H1 (cell line): ENCODE measurements at regions not wholly inside any gene's neighbourhood (a gene's known extent, or its start where the extent isn't known, plus 50 kb on each side); places are given as distances from the start of the nearest gene placed in this dataset.

Experiments used
- CTCF ChIA-PET: fragments of 300-600 bp; sonication (Branson Sonifier 250); formaldehyde crosslinking; loops from one replicate; lab custom pipeline; 2021; ENCODE audit not compliant: partially characterized antibody; lab: Charles Lee
- POLR2A ChIA-PET: fragments of 300-600 bp; sonication (Branson Sonifier 250); formaldehyde crosslinking; loops from one replicate; lab custom pipeline; 2021; ENCODE audit warnings: inconsistent platforms; ENCODE audit not compliant: partially characterized antibody; lab: Charles Lee
- DNase-seq, 2 experiments: peaks; one replicate each; pipeline versions ENCODE4 v3.0.0 to v3.0.0-alpha.2; 2010 to 2022; ENCODE audit warnings: low spot score in 2 of 2, low read depth in 1 of 2, mixed read lengths in 1 of 2
- FAIRE-seq: peaks from 2 replicates; lab custom pipeline; 2011; peaks lifted over from hg19 to GRCh38; lab: Jason Lieb, UNC
- H2AFZ ChIP-seq: 2 replicates; pipeline ENCODE4 v1.8.1; 2012; ENCODE audit warnings: low read length, inconsistent platforms
- H2AK5ac ChIP-seq: 2 replicates; pipeline ENCODE4 v1.6.1; 2013; ENCODE audit warnings: low read depth, low read length
- H2BK120ac ChIP-seq: replicated peaks from 2 replicates; pipeline ENCODE3; 2013; ENCODE audit warnings: low read depth, low read length, inconsistent platforms
- H2BK12ac ChIP-seq: 2 replicates; pipeline ENCODE4 v1.6.1; 2013; ENCODE audit warnings: low read depth, low read length
- H2BK15ac ChIP-seq: 2 replicates; pipeline ENCODE4 v1.6.1; 2013; ENCODE audit warnings: low read length
- H2BK20ac ChIP-seq: 2 replicates; pipeline ENCODE4 v1.6.1; 2013; ENCODE audit warnings: low read length
- H2BK5ac ChIP-seq: 2 replicates; pipeline ENCODE4 v1.6.1; 2013; ENCODE audit warnings: low read depth, low read length
- H3K14ac ChIP-seq: 2 replicates; pipeline ENCODE4 v1.6.1; 2013; ENCODE audit warnings: inconsistent platforms; ENCODE audit not compliant: insufficient read length
- H3K18ac ChIP-seq: 2 replicates; pipeline ENCODE4 v1.6.1; 2013; ENCODE audit warnings: low read length; ENCODE audit errors: extremely low read depth
- H3K23ac ChIP-seq: 2 replicates; pipeline ENCODE4 v1.6.1; 2013; ENCODE audit warnings: inconsistent platforms; ENCODE audit not compliant: insufficient read length
- H3K23me2 ChIP-seq: 2 replicates; pipeline ENCODE4 v1.6.1; 2013; ENCODE audit warnings: low read depth, low read length
- H3K27ac ChIP-seq: 2 replicates; pipeline ENCODE4 v1.6.1; 2011; ENCODE audit warnings: low read depth, low read length, inconsistent platforms
- H3K27me3 ChIP-seq, 4 experiments: replicated peaks in 1 of 4; 1 replicate in 1 of 4; 2 replicates in 3 of 4; pipeline versions ENCODE4 v1.6.1 to v1.8.1; 2011 to 2013; ENCODE audit warnings: low read length in 3 of 4, mild to moderate bottlenecking in 3 of 4, inconsistent platforms in 2 of 4, mixed read lengths in 2 of 4, moderate library complexity in 1 of 4; ENCODE audit not compliant: control insufficient read depth in 3 of 4, insufficient read depth in 3 of 4; ENCODE audit errors: extremely low read depth in 1 of 4
- H3K36me3 ChIP-seq, 4 experiments: 2 replicates each; pipeline versions ENCODE4 v1.6.1 to v1.8.1; 2011 to 2013; ENCODE audit warnings: mild to moderate bottlenecking in 4 of 4, low read length in 3 of 4, moderate library complexity in 2 of 4, control low read depth in 1 of 4, inconsistent platforms in 1 of 4; ENCODE audit not compliant: insufficient read depth in 4 of 4, control insufficient read depth in 2 of 4
- H3K4ac ChIP-seq: replicated peaks from 2 replicates; pipeline ENCODE3; 2013; ENCODE audit warnings: low read length, low read depth, mixed read lengths, inconsistent platforms; ENCODE audit not compliant: insufficient read length
- H3K4me1 ChIP-seq, 4 experiments: replicated peaks in 1 of 4; 1 replicate in 1 of 4; 2 replicates in 3 of 4; pipeline versions ENCODE4 v1.6.1 to v1.8.1; 2011 to 2013; ENCODE audit warnings: low read length in 3 of 4, inconsistent platforms in 2 of 4, mixed read lengths in 1 of 4; ENCODE audit not compliant: insufficient read depth in 4 of 4, control insufficient read depth in 3 of 4
- H3K4me2 ChIP-seq, 2 experiments: 2 replicates each; pipeline versions ENCODE4 v1.6.1 to v1.8.1; 2011 to 2013; ENCODE audit warnings: low read depth in 2 of 2, low read length in 2 of 2, control low read depth in 1 of 2, inconsistent platforms in 1 of 2, mild to moderate bottlenecking in 1 of 2; ENCODE audit not compliant: insufficient read depth in 1 of 2
- H3K4me3 ChIP-seq, 4 experiments: fragments of 200-600, 300-600 bp in 1 of 4; sonication (generic), shearing (Covaris generic), sonication (Bioruptor Twin) in 1 of 4; 2 replicates each; pipeline versions ENCODE4 v1.5.1 to v1.8.1; 2011 to 2016; ENCODE audit warnings: low read length in 4 of 4, low read depth in 3 of 4, control low read depth in 2 of 4, inconsistent platforms in 2 of 4, mild to moderate bottlenecking in 2 of 4, mixed read lengths in 1 of 4, moderate library complexity in 1 of 4; ENCODE audit not compliant: insufficient read depth in 2 of 4; ENCODE audit errors: extremely low read depth in 1 of 4
- H3K56ac ChIP-seq: replicated peaks from 2 replicates; pipeline ENCODE3; 2013; ENCODE audit warnings: low read depth, mild to moderate bottlenecking, mixed read lengths, low read length, inconsistent platforms; ENCODE audit not compliant: insufficient read length
- H3K79me1 ChIP-seq: 2 replicates; pipeline ENCODE4 v1.6.1; 2013; ENCODE audit warnings: low read depth, low read length, control low read depth
- H3K79me2 ChIP-seq, 2 experiments: 2 replicates each; pipeline versions ENCODE4 v1.6.1 to v1.8.1; 2012 to 2013; ENCODE audit warnings: low read length in 2 of 2, mild to moderate bottlenecking in 2 of 2, inconsistent platforms in 1 of 2; ENCODE audit not compliant: insufficient read depth in 2 of 2, control insufficient read depth in 1 of 2
- H3K9ac ChIP-seq, 4 experiments: replicated peaks in 1 of 4; 1 replicate in 1 of 4; 2 replicates in 3 of 4; pipeline versions ENCODE4 v1.6.1 to v1.8.1; 2011 to 2013; ENCODE audit warnings: low read depth in 3 of 4, low read length in 3 of 4, control low read depth in 2 of 4, mild to moderate bottlenecking in 2 of 4, moderate library complexity in 2 of 4, inconsistent platforms in 1 of 4; ENCODE audit errors: extremely low read depth in 1 of 4
- H3K9me3 ChIP-seq, 2 experiments: 2 replicates each; pipeline versions ENCODE4 v1.6.1 to v1.8.1; 2012 to 2013; ENCODE audit warnings: mild to moderate bottlenecking in 2 of 2, moderate library complexity in 2 of 2, control low read depth in 1 of 2, inconsistent platforms in 1 of 2, low read depth in 1 of 2, low read length in 1 of 2, mixed read lengths in 1 of 2; ENCODE audit not compliant: insufficient read depth in 2 of 2
- H4K20me1 ChIP-seq, 2 experiments: replicated peaks in 1 of 2; 2 replicates each; pipeline versions ENCODE3 to v1.8.1; 2011 to 2013; ENCODE audit warnings: inconsistent platforms in 2 of 2, low read length in 2 of 2, mild to moderate bottlenecking in 1 of 2; ENCODE audit not compliant: insufficient read depth in 2 of 2, control insufficient read depth in 1 of 2
- H4K5ac ChIP-seq: 2 replicates; pipeline ENCODE4 v1.6.1; 2013; ENCODE audit warnings: low read length, low read depth, mixed read lengths, inconsistent platforms; ENCODE audit not compliant: insufficient read length
- H4K8ac ChIP-seq: 2 replicates; pipeline ENCODE4 v1.8.0; 2013; ENCODE audit warnings: mild to moderate bottlenecking, moderate library complexity, low read length, inconsistent platforms; ENCODE audit not compliant: insufficient read depth; ENCODE audit errors: extremely low read depth
- H4K91ac ChIP-seq: replicated peaks from 2 replicates; pipeline ENCODE3; 2013; ENCODE audit warnings: low read length, mixed read lengths, inconsistent platforms; ENCODE audit not compliant: insufficient read length
- BCL11A ChIP-seq, 2 experiments: IDR thresholded peaks; one replicate each; pipeline ENCODE4 v1.6.1; 2011; ENCODE audit warnings: low read depth in 2 of 2, low read length in 2 of 2, mild to moderate bottlenecking in 2 of 2
- CBX5 ChIP-seq: fragments of 300-800, 300-1000 bp; sonication (generic); IDR thresholded peaks from 2 replicates; pipeline ENCODE4 v1.7.1; 2016; ENCODE audit warnings: antibody characterized with exemption, low read length, low read depth
- GTF2F1 ChIP-seq: IDR thresholded peaks from 2 replicates; pipeline ENCODE4 v1.6.1; 2012; ENCODE audit warnings: low read depth, low read length, improper control_type of control experiment, borderline replicate concordance
- JUN ChIP-seq: IDR thresholded peaks from 2 replicates; pipeline ENCODE4 v1.6.1; 2011; ENCODE audit warnings: low read depth, mild to moderate bottlenecking, improper control_type of control experiment, low read length
- KDM1A ChIP-seq: fragments of 200-600, 300-600 bp; sonication (generic); IDR thresholded peaks from 2 replicates; pipeline ENCODE4 v1.7.1; 2016; ENCODE audit warnings: mild to moderate bottlenecking, low read length, borderline replicate concordance
- MAFK ChIP-seq: IDR thresholded peaks from 2 replicates; pipeline ENCODE4 v1.6.1; 2012; ENCODE audit warnings: low read depth, mild to moderate bottlenecking, improper control_type of control experiment, low read length
- MAX ChIP-seq: IDR thresholded peaks from 2 replicates; pipeline ENCODE4 v1.6.1; 2012; ENCODE audit warnings: inconsistent platforms
- RFX5 ChIP-seq: IDR thresholded peaks from 2 replicates; pipeline ENCODE4 v1.6.1; 2011; ENCODE audit warnings: low read depth, low read length, improper control_type of control experiment, borderline replicate concordance
- RNF2 ChIP-seq: fragments of 200-900, 300-1000 bp; sonication (generic); IDR thresholded peaks from 2 replicates; pipeline ENCODE4 v1.7.1; 2016; ENCODE audit warnings: borderline replicate concordance, low read depth, mild to moderate bottlenecking, antibody characterized with exemption, low read length; ENCODE audit not compliant: poor library complexity, severe bottlenecking; ENCODE audit errors: missing control alignments
- SIN3A ChIP-seq, 2 experiments: IDR thresholded peaks in 1 of 2; conservative IDR thresholded peaks in 1 of 2; 2 replicates each; pipeline ENCODE4 v1.6.1; 2011 to 2012; ENCODE audit warnings: low read length in 2 of 2, improper control_type of control experiment in 1 of 2, low read depth in 1 of 2, mild to moderate bottlenecking in 1 of 2
- SUZ12 ChIP-seq: fragments of 200-600 bp; sonication (generic); IDR thresholded peaks from 2 replicates; pipeline ENCODE4 v1.6.1; 2012; ENCODE audit warnings: mild to moderate bottlenecking, inconsistent platforms, low read length, moderate library complexity, mixed read lengths
- TEAD4 ChIP-seq: IDR thresholded peaks from 2 replicates; pipeline ENCODE4 v1.6.1; 2012; ENCODE audit warnings: low read depth, low read length, inconsistent platforms, mixed read lengths
- YY1 ChIP-seq: IDR thresholded peaks from 2 replicates; pipeline ENCODE4 v1.6.1; 2011; ENCODE audit warnings: low read depth, mild to moderate bottlenecking, low read length
- WGBS, 2 experiments: shearing (Covaris generic) in 1 of 2; methylation state at CpG; one replicate each; pipeline versions ENCODE4 v1.1.6 to v1.1.7; 2013 to 2015; ENCODE audit warnings: low lambda C conversion rate in 2 of 2, mixed read lengths in 2 of 2, inconsistent platforms in 1 of 2, low coverage in 1 of 2, missing lambda C conversion rate in 1 of 2; ENCODE audit not compliant: insufficient replicate concordance in 2 of 2, insufficient coverage in 1 of 2, insufficient read length in 1 of 2; ENCODE audit errors: extremely low coverage in 1 of 2, missing lambda C conversion rate in 1 of 2; 5-methylcytosine and 5-hydroxymethylcytosine counted together

DNA sequence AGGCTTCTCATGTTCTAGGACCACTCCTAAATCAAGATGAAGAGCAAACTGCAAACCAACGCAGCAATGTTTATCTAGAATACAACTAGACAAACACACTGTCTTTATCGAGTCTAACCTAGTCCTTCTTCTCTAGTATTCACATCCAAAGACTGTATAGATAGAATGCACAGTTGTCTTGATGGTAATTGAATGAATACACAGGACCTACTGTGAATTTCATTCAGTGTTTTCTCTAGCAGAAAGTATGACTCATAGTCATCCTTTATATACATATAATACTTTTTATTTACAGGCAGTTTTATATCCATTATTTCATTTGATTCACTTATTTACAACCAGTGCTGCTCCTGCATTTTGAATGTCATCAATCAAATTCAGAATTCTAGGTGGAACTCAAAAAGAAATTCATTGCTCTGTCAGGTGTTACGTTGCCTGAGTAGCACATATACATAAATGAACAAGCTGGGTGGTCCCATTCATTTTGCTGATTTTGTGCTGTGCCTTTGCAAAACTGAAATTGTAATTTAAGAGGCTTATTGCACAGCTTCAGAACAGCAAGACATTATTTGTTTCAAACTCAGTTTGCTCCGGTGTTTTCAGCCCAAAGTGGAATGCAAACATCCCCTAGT lies 374.8 kb downstream of the EPHA4 start:
- CTCF ChIA-PET, result interaction anchor here (2.1 kb wide), 1 partner anchor 8 kb away, joined by 6 read pairs; no protein-coding TSS in a partner anchor
- Histone ChIP-seq H3K56ac (no peak overlapping the region), H3K18ac (no peak overlapping the region), H3K23me2 (no peaks in the 10 kb centered on the region), H3K36me3 (no peaks in the 10 kb centered on the region), H3K27ac (no peak overlapping the region), H2BK12ac (no peak overlapping the region), H4K8ac (no peak overlapping the region), H2AFZ (no peak overlapping the region), H3K4ac (no peak overlapping the region), H3K79me1 (no peaks in the 10 kb centered on the region), H3K4me3 (no peak overlapping the region), H3K4me1 (peaks cover 0 to 3% (median 0%) of the 10 kb centered on the region in 4 experiments; a peak in 3 of 7 replicates), H4K20me1 (no peaks in the 10 kb centered on the region), H3K4me2 (no peak overlapping the region), H3K9me3 (no peaks in the 10 kb centered on the region), H2BK5ac (no peak overlapping the region), H3K14ac (no peak overlapping the region), H4K91ac (no peak overlapping the region), H2AK5ac (no peak overlapping the region), H2BK20ac (no peak overlapping the region), H2BK120ac (no peak overlapping the region), H3K9ac (no peak overlapping the region), H3K27me3 (no peaks in the 10 kb centered on the region), H3K79me2 (no peaks in the 10 kb centered on the region), H2BK15ac (no peak overlapping the region), H4K5ac (no peak overlapping the region), H3K23ac (no peak overlapping the region)
- POLR2A ChIA-PET, result no interaction called here
- FAIRE-seq (no peak), DNase-seq (no peak)
- WGBS, 2 experiments, result 92% methylated on average over 4 of the region's 4 CpGs; no CpG with 5 or more reads in 1 of the 2 experiments
- TF ChIP-seq JUN, result no peak
- no peak for TF ChIP-seq GTF2F1
- TF ChIP-seq SIN3A (conservative IDR thresholded peaks at IDR 0.05 in 1 of 2, IDR thresholded peaks at IDR 0.05 in 1 of 2; ENCODE audit: low read depth in 1 of 2, low read length in 2 of 2), result no peak
- no peak for TF ChIP-seq BCL11A (IDR thresholded peaks at IDR 0.05; ENCODE audit: low read depth in 2 of 2, low read length in 2 of 2)
- no peak for TF ChIP-seq CBX5
- TF ChIP-seq RFX5, result no peak
- TF ChIP-seq RNF2, result no peak
- no peak for TF ChIP-seq MAFK
- TF ChIP-seq SUZ12, result no peak
- no peak for TF ChIP-seq KDM1A
- no peak for TF ChIP-seq TEAD4
- no peak for TF ChIP-seq YY1
- no peak for TF ChIP-seq MAX
